ENCODE measurements at regions not wholly inside any gene's neighbourhood (a gene's known extent, or its start where the extent isn't known, plus 50 kb on each side); places are given as distances from the start of the nearest gene placed in this dataset.

DNA sequence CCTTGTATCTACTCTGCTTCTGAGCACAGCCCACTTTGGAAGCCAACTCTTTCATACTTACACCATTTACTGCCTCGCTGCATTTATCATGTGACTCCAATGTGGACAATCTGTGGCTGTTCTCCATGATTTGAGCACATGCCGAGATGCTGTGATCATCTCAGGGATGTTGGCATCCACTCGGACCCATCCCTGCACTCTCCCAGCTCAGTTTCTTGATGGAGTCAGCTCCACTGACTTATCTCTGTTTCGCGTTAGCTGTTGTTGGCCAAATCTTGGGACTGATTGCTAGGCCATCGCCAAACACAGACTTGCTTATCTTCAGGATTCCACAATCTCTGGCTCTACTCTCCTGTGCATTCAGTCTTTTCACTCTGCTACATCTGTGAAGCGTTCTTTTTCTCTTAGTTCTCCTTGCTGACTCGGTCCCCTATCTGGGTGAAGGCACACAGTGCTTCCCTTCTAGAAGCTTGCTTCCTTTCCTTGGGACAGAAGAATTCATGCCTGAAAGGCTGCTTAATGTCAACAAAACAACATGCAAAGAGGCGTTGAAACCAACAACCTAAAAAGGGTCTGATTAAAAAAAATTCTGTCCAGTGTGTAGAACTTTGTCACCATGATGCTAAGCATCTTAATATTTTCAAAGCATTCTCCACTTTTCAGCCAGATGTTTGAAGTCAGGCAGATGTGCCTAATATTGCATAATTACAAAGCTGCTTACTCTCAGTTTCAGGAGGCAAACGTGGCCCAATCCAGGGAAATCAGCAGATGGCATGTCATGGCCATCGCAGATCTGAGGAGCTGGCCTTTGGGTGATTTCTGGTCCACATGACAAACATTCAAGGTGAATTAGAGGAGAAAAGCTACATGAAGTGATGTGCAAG, 120.7 kb downstream of the NGF start:
- DNase-seq (ENCODE audit: low read depth), result peak; percentile 93
- no peak overlapping the region for H3K4me3 ChIP-seq (ENCODE audit: low read depth, low read length)
- TF ChIP-seq, protein P1, sequence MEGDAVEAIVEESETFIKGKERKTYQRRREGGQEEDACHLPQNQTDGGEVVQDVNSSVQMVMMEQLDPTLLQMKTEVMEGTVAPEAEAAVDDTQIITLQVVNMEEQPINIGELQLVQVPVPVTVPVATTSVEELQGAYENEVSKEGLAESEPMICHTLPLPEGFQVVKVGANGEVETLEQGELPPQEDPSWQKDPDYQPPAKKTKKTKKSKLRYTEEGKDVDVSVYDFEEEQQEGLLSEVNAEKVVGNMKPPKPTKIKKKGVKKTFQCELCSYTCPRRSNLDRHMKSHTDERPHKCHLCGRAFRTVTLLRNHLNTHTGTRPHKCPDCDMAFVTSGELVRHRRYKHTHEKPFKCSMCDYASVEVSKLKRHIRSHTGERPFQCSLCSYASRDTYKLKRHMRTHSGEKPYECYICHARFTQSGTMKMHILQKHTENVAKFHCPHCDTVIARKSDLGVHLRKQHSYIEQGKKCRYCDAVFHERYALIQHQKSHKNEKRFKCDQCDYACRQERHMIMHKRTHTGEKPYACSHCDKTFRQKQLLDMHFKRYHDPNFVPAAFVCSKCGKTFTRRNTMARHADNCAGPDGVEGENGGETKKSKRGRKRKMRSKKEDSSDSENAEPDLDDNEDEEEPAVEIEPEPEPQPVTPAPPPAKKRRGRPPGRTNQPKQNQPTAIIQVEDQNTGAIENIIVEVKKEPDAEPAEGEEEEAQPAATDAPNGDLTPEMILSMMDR (IDR thresholded peaks at IDR 0.05; ENCODE audit: insufficient read depth, low read length), result no peak

DNA sequence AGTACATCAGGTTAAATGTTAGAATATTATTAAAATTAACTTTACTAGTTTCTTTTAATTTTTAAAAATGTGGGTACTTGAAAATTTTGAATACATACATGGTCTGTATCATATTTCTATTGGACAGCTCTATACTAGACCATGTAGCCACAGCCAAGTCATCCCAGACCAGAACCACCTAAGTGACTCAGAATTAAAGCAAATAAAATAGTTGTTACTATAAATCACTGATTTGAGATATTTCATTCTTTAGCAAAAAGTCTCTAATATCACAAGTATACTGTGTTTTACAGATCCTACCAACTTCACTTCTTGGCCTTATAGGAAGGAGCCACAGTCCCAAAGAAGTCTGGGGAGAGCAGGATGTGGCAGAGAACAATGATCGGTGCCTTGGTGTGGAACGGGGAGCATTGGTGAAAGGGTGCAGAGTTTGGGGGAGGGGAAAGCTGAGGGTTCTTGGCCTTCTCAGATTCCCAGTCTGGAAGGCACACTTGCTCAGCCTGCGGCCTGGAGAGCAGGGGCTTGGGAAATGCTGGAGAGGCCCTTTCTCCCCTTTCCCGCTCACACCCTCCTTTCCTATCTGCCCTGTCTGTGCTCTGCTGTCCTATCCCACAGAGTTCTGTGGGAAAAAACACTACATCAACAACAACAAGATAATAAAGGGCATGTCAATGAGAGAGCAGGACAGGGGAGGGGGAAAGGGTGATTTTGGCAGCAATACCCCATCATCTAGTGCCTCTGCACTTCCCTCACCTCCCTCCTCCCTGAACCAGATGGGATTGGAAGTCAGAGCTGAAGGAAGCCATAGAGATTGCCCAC, 122.1 kb downstream of the NGF start:
- DNase-seq (ENCODE audit: low read depth), result no peak

DNA sequence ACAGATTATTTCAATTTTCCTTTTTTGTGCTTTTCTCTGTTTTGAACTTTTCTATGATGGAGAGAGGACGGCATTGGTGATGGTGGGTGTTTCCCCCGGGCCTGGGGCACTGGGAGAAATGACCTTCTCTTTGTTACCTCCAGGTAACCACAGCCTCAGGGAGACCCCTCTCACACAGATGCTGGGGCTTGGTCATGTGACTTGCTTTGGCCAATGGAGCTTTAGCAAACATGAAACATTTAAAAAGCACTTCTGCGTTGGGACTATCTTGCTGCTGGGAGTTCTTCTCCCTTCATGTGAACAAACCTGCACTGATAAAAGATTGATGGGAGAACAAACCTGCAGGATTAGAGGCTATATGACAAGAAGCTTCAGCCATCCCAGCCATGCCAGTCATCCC, 122.9 kb downstream of the NGF start:
- TF ChIP-seq, protein P1 (IDR thresholded peaks at IDR 0.05; ENCODE audit: insufficient read depth, low read length), result no peak
- H3K4me3 ChIP-seq (ENCODE audit: low read depth, low read length), result no peak overlapping the region
- DNase-seq (ENCODE audit: low read depth), result no peak

More for the DNA sequence above, 122.1 kb downstream of the NGF start:
- H3K4me3 ChIP-seq (ENCODE audit: low read depth, low read length), result no peak overlapping the region
- TF ChIP-seq, protein P1 (IDR thresholded peaks at IDR 0.05; ENCODE audit: insufficient read depth, low read length), result no peak

DNA sequence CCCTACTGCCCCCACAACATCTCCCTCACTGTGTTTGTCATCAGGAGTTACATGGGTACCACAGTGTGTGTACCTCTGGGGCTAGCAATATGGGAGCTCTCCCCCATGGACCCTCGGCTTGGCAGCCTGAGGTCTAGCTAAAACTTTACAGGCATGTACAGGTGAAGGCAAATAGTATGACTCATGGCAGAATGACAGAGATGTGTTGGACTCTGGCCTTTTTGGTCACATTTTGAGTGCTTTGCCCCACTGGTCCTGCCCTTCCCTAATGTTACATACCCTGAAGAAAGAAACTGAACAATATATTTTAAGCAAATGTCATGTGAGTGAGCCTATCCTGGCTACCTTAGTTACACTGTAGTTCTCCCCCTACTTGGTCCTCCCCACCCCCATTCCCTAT, 124.0 kb downstream of the NGF start:
- no peak for DNase-seq (ENCODE audit: low read depth)
- TF ChIP-seq, protein P1 (IDR thresholded peaks at IDR 0.05; ENCODE audit: insufficient read depth, low read length), result no peak
- H3K4me3 ChIP-seq (ENCODE audit: low read depth, low read length), result no peak overlapping the region

DNA sequence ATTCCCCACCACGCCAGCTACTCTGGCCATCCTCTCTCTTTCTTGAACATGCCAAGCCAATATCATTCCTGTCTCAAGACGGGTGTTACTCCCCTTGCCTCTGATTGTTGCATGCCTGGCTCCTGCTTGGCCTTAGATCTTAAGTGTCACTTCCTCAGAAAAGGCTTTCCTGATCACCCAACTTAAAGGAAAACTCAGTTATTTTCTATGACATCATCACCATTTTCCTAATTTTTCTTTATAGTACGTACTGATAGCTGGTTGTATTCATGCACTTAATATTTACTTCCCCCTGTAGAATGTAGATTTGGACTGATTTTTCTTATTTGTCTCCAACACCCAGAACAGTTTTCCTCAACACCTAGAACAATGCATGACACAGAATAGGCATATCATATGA, 123.8 kb upstream of the TSPAN2 start:
- TF ChIP-seq, protein P1 (IDR thresholded peaks at IDR 0.05; ENCODE audit: insufficient read depth, low read length), result no peak
- H3K4me3 ChIP-seq (ENCODE audit: low read depth, low read length), result no peak overlapping the region
- DNase-seq (ENCODE audit: low read depth), result no peak

DNA sequence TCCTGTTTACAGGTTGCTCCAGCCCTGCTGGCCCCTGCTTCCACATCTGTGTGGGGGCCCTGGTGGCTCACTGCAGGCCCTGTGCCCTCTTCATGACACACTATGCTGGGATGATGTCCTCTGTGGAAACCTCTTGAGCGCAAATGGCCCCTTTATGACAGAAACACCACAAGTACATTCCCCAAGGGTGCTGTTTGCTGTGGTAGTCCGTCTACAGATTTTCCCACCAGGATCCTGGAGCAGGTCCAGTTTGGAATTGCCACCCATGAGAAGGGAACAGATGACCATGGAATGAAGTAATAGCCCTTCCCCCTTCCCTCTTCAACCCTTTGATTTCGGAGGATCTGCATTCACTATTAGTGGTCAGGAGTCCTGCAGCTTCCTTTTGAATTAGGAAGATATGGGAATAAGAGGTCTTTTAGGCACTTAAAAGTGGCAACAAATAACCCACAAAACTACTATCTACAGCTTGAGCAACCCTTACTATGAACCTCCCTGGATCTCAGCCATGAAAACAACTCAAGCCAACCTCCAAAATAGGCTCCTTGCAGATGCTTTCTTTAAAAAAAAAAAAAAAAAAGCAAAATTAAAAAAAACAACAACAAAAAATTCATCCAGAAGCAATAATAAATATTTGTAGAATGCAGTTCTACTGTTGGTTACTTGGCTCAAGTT, 121.9 kb upstream of the TSPAN2 start:
- TF ChIP-seq, protein P1 (IDR thresholded peaks at IDR 0.05; ENCODE audit: insufficient read depth, low read length), result no peak
- peak; percentile 71 for DNase-seq (ENCODE audit: low read depth)
- H3K4me3 ChIP-seq (ENCODE audit: low read depth, low read length), result no peak overlapping the region

Data from fibroblast of the aortic adventitia (primary cell).